Occipital lobe (tissue), 1 donor: ENCODE measurements at regions not wholly inside any gene's neighbourhood (a gene's known extent, or its start where the extent isn't known, plus 50 kb on each side); places are given as distances from the start of the nearest gene placed in this dataset.
A peak's percentile ranks its signal among the peaks of the same experiment; 100 is the strongest.

Source experiments
- DNase-seq: peaks from one replicate; lab custom pipeline; 2025; lab: John Stamatoyannopoulos, UW

DNA sequence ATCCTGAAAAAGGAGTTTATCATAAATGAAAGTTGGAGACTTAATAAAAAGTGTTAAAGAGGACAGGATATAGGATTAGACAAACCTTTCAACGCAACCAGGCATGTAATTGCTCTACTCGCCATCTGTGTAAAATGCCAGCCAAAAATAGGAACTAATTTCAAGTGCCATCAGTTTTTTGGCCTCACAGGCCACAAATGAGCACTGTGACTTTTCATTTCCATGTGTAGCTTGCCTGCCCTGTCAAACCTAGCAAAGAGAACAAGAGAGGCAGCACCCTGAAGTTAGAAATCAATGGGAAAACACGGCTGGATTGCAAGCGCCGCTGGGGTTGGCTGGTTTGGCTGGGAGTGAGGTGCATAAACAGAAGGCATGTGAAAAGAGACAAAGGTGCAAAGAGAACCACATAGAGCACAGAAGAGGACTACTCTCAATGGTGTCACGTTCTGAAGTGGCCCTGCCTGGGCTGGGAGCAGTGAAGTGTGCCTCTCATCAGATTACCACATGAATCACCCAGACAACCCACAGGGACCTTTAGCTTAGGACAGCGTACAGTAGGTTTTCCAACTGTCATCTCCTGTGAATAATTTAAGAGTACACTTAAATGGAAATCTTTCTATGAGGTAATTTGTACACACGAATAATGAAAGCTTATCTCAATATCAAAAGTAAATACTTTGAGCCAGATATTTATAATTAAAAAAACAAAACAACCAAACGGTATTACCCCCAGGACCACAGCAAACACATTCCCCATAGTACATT lies 78.0 kb upstream of the NHSL1 start:
- no peak for DNase-seq

DNA sequence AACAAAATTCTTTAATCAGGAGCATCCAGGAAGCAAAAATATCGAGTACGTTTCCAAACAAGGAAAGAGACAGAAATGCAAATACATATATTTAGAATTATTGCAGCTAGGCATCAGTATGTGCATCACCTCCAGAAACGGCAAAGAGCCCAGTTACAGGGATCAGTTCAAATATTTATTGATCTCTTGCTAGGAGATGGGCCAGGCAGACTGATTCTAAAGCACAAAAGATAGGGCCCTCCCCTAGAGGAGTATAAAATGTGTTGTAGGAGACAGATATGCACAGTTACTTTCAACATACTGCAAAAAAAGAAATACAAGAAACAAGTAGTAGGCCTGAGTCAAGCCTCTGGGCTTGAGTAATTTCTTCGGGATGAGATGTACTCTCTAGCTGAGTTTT lies 80.7 kb upstream of the NHSL1 start:
- no peak for DNase-seq

DNA sequence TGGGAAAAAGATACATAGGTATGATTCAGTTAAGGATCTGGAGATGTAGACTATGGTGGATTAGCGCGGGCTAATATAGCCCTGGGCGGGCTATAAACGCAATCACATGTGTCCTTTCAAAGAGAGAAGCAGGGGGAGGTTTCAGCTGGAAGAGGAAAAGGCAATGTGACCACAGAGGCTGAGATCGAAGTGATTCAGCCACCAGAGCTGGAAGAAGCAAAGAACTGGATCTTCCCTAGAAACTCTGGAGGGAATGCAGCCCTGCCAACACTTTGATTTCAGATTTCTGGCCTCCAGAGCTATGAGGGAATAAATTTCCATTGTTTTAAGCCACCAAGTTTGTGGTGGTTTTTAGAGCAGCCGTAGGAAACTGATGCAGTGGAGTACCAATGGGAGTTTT lies 81.5 kb upstream of the NHSL1 start:
- no peak for DNase-seq

GRCh38 chr6:138582573-138582972 lies 83.3 kb upstream of the NHSL1 start:
- DNase-seq: no peak

- no peak for DNase-seq
Measured at GRCh38 chr6:138586638-138587037, 87.3 kb upstream of the NHSL1 start.

DNA sequence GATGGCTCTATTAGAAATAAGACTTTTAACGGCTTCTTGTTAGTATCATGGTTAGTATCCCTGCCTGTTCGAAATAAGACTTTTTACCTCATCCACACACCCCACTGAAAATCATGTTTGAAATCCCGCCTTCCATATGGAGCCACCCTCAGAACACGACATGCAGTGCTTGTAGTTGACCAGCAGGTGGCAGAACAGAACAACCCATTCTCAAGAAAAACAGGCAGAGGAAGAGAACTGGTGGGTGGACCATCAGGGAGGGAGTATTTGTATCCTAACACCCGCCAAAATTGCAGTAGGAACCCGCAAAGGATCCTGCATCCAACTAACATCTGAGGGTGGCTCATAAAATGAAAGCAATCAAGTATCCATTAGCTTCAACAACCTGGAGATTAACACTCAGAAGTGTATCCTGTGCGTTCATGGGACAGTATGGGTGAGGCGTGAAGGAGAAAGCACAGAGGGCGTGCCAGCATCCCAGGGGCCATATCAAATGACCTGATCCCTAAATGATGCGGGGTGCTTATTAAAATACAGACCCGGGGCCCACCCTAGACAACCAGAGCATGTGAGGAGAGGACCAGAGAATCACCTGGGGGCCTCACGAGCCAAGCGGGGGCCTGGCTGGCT lies 89.6 kb upstream of the NHSL1 start:
- DNase-seq: peak; percentile 23

DNA sequence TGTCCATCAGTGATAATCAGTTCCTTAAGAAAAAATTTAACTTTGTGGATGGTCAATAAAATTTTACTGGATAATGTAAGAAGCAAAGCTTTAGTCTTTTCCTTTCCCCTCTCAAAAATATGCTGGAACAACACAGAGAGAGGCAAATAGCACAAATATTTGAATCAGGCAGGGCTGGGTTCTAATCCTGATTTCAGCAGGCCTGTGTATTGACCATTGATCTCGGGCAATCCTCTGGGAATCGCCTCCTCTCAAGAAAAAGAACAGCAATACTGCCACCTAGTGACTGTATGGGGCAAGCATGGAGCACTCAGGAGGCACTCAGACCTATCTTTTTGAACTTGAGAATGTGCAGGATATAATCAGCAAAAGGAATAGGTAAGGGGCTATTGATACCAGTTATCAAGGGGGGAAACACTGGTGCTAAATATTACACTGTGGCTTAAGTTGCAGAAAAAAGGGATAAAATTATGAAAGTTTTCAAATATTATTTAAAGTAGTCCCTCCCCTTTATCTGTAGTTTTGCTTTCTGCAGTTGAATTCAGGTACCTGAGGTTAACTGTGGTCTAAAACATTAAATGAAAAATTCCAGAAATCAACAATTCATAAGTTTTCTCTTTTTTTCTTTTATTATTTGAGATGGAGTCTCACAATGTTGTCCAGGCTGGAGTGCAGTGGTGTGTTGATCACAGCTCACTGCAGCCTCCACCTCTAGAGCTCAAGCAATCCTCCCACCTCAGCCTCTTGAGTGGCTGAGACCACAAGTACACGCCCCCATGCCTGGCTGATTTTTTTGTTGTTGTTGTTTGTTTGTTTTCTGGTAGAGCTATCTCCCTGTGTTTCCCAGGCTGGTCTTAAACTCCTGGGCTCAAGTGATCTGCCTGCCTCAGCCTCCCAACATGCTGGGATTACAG lies 91.8 kb upstream of the NHSL1 start:
- DNase-seq: no peak

GRCh38 chr6:138592749-138593123 lies 93.4 kb upstream of the NHSL1 start:
- no peak for DNase-seq

DNA sequence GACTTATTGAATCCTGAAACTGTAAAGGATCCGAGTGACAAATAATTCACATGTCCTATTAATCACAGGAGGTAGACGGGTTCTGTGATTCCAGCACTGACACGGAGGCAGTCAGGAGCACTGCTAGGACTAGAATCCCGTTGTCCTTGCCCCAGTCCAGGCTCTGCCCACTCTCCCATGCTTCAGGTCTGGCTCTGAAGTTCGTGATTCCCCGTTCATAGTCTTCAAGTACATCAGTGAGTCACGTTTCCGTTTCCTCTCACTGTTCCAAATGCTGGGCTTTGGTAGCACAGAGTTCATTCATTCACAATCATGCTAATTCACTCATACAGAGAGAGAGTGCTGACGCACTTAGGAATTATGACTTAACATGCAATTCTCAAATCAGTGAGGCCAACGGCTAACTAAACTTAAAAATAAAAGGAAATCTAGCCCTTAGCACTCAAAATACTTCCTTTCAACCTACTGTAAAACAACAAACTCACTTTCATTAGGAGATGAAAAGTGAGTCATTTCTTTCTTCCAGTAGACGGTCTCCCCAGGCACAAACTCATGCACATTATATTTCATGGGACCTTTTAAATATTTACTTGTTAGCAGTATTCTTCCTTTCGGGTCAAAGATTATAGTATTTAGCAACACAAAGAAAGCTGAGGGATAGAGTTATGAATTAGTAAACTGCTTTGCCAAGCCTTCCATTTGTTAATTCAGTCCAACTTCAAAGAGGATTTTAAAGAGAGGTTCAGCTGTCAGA lies 94.0 kb upstream of the NHSL1 start:
- no peak for DNase-seq

GRCh38 chr6:138593909-138594757 lies 94.8 kb upstream of the NHSL1 start:
- DNase-seq: no peak

DNA sequence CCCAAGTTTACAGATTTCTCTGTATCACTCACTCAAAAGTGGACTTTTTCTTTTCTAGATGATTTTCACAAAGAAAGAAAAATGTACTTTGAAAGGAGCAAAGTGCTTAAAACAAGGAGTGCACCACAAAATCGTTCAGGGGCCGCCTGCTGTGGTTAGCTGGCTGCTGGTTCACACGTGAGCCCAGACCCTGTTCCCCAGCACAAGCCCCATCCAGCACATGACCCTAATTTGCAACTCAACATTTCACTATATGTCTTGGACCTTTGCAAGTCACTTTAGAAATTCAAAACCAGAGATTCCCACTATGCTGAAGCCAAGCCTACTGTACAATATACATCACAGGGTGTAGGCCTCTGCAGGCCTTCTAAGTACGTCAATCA lies 95.5 kb upstream of the NHSL1 start:
- DNase-seq: no peak

- no peak for DNase-seq
Measured at GRCh38 chr6:138596126-138596525, 96.8 kb upstream of the NHSL1 start.

DNA sequence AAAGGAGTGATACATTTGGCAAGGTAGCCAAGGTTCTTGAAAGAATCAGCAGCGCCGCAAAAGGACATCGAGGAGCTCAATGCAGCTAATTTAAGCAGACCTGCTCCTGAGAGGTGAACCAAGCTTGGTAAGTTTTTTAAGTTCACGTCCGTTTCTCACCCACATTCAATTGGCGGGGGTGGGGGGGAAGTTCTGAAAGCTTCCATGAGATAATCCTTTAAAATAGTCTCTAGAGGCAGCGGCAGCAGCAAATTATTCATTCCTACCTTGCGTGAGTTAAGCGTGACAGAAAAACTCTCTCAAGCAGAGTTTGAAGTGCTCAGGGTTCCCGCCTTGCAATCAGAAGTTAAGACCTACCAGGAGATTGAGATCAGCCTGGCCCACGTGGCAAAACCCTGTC lies 97.3 kb upstream of the NHSL1 start:
- DNase-seq: no peak

- no peak for DNase-seq
Measured at GRCh38 chr6:138597336-138597735, 98.0 kb upstream of the NHSL1 start.

DNA sequence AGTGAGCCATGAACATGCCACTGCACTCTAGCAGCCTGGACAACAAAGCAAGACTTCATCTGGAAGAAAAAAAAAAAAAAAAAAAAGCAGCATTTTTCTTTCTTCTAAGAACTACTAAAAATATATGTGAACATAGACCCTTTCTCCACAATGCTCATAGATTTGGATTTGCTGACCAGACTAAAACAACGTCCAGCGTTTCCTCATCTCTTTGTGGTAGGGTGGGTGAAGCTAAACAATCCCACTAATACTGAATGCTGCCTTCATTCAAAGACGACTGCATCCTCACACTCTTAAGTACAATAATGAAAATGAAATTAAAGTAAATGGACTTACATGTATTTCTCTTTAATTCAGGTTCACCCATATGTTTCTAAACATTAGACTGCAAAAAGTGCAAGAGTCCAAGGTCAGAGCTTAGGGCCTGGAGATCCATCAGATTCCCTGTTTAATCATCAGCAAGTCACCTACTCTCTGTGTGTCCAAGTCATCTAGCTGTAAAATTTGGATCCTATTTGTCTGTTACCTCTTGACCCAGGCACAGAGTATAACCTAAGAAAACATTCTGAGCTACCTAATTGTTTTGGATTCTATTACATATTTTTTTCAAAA lies 99.4 kb upstream of the NHSL1 start:
- DNase-seq: no peak

DNA sequence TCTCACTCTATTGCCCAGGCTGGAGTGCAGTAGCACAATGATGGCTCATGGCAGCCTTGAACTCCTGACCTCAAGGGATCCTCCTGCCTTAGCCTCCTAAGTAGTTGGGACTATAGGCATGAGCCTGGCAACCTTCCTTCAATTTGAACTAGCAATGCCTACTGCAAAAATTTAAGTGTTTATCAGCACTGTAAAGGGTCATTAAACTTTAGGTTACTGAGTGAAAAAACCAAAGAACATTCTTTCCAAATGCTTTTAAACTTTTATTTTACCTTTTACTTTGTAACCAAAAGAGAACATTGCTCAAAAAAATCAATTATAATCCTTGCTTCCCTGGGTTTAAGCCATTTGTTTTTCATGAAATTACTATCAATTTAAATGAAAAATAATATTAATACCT lies 101.0 kb upstream of the NHSL1 start:
- no peak for DNase-seq

DNA sequence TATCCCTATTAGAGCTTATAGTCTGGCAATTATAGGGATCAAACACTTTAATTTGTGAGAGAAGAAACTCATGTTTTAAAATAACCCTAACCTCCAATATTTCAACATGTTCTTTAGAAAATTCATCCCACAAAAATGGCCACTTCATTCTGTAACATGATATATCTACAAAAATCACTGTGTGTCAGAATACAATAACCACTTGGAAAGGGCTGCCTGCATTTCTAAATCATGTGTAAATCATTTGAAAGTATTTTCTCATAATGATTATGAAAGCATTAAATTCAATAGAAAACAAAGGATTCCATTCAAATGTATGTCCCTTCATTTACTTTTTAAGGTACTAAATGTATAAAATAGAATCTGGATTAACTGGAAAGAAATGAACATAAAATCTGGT lies 101.4 kb upstream of the NHSL1 start:
- DNase-seq: no peak

GRCh38 chr6:138601128-138601527 lies 101.8 kb upstream of the NHSL1 start:
- DNase-seq: no peak

GRCh38 chr6:138605958-138606357 lies 106.7 kb upstream of the NHSL1 start:
- no peak for DNase-seq
